HG03159 (cell line): ENCODE measurements at regions not wholly inside any gene's neighbourhood (a gene's known extent, or its start where the extent isn't known, plus 50 kb on each side); places are given as distances from the start of the nearest gene placed in this dataset.
"Not testable (repeated sequence)": the region's sequence is repeated elsewhere in the genome, so short reads cannot be mapped to it uniquely, and the experiment has no call there.

Experiments
- ATAC-seq: cut with Tn5 transposase; IDR thresholded peaks from one replicate; pipeline ENCODE4 v1.9.1; 2021; ENCODE audit warnings: mild to moderate bottlenecking, moderate library complexity; ENCODE audit not compliant: unreplicated experiment

DNA sequence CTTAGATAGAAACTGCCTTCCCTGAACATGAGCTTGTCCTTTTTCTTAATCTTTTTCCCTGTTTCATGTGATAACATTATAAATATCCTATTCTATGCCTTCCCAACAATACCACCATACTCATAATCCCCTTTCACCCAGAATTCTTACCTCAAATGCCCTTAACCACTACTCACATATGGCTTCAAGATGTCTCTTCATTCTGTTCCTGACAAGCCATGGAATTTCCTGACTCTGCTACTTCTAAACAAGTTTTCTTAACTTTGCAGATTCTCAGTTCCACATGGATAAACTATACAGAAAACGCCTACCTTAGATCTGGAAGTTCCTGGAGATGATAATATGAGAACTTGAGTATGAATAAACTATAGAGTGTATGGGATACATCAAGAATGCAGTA lies 1217.8 kb downstream of the CDH8 start:
- no peak for ATAC-seq

GRCh38 chr16:60816461-60816860 lies 1219.8 kb downstream of the CDH8 start:
- ATAC-seq: no peak

DNA sequence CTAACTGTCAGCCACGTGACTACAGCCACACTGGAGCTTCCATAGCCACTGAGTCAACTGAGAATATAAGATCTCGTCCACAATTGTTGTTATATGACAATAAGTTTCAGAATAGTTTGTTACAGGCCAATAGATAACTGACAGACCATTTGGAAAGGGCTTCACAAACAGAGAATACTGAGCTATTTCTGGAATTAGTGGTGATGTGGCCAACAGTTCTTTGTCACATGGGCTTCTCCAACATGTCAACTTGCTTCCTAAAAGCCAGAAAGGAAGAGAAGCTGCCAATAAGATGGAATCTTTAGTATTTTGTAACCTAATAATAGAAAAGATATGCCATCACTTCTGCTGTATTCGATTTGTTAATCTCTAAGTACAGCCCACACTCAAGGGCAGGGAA lies 1220.4 kb downstream of the CDH8 start:
- no peak for ATAC-seq

GRCh38 chr16:60815033-60815432 lies 1221.2 kb downstream of the CDH8 start:
- ATAC-seq: no peak

GRCh38 chr16:60811657-60812056 lies 1224.6 kb downstream of the CDH8 start:
- ATAC-seq: no peak

DNA sequence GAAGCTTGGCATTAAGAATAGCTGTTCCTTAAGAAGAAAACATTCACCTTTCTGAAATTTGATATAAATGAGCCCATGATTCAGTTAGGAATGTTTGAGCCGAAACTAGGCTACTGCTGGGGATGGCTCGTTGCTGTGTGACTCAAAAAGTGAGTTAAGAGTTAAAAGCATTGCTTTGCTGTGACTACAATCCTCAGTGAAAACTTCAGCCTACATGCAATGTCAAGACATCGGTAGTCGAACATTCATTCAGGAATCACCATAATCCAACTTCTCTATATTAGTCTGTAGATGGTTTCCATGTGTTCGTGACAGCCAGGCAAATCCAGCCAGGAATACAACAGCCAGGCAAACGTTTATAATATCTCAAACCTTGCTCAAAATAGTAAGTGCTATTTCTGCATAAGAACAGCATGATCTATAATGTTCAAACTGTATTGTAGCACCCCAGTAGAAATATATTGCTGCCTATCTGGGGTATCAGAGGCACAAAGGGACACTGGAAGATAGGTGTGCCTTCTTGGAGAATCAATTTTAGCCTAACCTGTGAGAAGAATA lies 1225.1 kb downstream of the CDH8 start:
- ATAC-seq: no peak

DNA sequence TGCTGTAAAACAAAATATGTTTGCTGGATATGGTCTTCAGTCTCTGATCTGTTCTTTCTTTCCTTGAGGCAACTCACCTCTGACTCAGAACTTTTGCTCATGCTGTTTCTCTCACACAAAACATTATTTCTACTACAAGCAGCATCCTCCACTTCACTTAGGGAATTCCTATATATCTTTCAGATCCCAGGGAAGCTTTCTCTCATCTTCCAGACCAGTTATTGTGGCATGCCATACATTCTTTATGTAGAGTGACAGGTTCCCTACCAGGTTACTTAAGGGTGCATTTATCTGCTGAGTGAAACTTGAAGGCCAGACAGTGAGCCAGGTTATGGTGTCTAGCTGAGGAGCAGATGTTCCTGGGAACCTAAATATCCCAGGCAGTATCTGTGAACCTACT lies 1226.0 kb downstream of the CDH8 start:
- ATAC-seq: no peak

GRCh38 chr16:60792437-60792836 lies 1243.8 kb downstream of the CDH8 start:
- ATAC-seq: no peak

DNA sequence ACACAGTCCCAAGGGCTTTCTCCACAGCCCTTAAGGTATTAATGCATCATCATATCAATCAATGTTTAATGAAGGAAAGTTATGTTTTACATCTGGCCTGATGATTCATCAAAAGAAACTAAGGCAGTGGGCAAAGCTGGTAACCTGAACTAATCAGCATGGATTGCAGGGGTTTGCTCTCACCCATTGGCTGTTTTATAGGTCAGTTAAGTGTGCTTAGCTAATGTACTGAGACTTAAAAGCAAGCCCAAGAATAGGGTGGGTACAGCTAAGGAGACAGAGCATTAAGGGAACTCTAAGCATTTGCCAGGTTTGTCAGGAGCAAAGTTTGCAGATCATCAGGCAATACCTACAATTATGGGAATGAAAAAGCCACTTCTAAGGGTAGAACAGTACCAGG lies 1247.6 kb downstream of the CDH8 start:
- ATAC-seq: no peak

GRCh38 chr16:60776281-60776680 lies 1260.0 kb downstream of the CDH8 start:
- no peak for ATAC-seq

DNA sequence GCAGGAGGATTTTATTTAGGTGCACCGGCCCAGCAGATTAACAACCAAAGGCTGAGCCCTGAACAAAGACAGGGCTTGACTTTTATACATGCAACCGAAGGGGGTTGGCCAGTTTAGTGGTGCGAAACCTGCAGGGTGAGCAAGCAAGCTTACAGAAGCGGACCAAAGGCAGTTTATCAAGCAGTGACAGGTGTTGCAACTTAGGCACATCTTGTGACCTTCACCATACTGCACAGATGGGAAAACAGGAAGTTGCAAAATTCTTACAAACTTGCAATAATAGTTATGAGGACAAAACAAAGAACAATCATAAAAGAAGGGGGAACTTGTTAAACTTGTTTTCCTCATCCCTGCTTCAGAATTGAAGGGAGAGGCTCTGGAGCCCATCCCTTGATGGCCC lies 1265.1 kb downstream of the CDH8 start:
- no peak for ATAC-seq

- not testable (repeated sequence) for ATAC-seq
Measured at GRCh38 chr16:60770384-60770783, 1265.9 kb downstream of the CDH8 start.

DNA sequence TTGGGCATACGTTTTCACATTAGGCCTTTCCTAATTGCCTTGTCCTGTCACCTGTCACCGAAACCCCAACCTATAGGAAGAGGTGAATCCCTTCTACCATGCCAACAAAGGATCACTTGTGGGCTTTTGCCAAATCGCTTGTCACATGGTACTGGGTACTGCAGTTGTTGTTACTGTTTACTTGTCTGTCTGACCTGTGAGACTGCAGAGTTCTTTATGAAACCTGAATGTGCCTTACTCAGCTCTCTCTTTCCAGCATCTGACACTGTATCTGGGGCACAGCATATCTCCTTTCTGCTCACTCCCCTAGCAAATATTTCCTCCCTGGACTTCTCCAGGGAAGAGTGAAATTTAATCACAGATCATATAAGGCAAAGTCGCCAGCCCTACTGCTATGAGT lies 1272.4 kb downstream of the CDH8 start:
- ATAC-seq: no peak

DNA sequence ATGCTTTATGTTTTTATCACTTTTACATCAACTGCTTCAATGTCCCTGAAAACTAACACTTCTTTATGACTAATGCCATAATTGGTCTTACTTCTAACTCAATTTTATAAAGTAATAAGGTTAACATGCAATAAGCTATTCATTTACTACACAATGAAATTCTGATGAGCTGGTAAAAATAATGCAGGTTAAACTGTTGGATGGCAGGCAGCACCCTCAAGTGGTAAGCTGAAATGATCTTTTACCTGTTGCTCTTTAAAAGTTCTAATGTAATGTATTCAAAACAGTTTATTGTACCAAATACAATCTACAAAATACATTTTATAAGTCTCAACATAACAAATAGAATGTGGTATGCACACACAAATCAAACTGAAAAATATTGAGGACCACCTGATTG lies 1280.3 kb downstream of the CDH8 start:
- no peak for ATAC-seq

- ATAC-seq: no peak
Measured at GRCh38 chr16:60748366-60748765, 1287.9 kb downstream of the CDH8 start.

DNA sequence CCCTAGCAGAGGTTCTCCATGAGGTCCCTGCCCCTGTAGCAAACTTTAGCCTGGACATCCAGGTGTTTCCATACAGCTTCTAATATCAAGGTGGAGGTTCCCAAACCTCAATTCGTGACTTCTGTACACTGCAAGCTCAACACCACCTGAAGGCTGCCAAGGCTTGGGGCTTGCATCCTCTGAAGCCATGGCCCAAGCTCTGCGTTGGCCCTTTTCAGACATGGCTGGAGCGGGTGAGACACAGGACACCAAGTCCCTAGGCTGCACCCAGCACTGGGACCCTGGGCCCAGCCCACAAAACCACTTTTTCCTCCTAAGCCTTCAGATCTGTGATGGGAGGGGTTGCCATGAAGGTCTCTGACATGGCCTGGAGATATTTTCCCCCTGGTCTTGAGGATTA lies 1292.0 kb downstream of the CDH8 start:
- no peak for ATAC-seq

DNA sequence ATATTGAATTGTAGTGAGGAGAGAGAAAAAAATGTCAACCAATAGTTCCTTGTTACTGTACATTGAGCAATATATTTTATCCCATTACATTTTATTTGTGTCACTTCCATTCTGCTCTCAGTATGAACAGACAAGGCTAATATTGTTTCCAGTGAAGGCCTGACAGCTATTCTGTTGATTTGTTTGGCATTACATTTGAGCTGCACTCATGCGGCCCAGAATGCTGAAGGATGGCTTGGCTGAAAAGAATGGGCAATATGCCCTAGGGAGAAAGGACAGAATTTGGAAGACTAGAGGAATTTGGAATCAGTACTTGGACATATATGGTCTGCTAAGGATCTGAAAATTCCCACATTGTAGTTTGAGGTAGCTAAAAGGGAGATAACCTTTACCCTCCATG lies 1294.4 kb downstream of the CDH8 start:
- ATAC-seq: no peak

DNA sequence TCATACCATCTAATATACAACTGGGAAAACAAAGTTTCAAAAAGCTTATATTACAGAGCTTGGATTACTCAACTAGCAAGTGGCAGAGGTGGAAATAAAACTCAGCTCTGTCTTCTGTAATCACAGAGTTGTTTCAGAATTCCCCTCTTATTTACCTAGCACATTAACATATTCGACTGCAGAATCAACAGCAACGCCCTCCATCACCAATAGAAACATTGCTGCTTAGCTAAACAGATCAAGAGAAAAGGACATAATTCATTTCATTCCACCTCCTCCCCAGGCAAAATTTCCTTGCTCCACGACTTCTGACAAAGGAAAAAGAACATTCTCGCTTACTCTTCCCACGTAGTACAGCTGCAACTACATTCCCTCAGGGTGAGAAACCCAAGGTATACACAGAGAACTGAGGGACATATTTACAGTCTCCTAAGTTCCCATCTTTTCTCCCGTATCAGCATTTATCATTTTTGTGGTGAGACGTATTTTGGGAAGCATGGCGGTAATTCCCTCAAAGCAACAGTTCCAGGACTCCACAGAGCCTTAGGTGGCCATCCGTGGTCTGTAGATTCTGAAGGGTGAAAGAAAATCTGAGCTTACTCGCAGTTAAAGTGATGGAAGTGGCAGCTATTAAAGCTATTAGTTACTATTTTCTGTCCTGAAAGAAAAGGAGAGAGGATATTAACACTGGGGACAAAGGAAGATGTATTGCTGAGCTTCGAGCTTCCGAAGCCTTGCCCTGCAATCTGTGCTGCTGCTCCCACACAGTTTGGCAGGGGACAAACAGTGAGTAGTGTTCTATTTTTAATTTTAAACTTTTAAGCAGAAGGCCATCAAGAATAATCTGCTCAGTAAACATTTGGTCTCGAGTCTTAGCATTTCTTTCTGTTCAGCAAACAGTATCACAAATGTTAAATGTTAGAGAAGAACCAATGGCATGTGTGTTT lies 1296.2 kb downstream of the CDH8 start:
- no peak for ATAC-seq

DNA sequence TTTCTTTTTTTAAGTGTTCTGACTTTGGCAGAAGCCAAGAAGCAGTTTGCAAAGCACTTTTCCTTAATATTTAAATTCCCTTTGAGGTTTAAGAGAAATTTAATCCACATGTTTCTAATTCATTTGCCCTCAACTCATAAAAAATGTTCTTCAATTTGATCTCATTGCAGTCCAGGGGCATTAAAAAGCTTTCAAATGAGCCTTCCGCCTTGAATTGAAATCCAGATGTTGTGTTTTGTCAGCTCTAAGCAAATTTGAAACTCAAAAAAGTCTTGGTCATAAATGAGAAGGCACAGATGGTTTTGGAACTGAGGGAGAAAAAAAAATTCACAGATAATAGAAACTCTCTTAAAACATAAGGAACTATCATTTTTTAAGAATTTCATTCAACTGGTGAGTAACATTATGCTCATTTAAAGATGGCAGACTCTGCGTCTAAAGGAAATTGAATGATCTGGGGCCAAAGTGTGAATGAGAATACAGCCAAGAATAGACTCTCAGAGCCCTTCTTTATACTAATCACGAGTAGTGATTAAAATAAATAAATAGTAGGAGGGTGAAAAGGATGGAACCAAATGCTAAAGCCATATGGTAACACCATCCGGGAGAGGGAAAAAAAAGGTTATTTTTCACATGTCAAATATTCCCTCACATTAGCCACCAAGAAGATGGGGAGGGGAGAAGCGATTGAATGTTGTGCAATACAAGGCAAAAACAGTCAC lies 1304.7 kb downstream of the CDH8 start:
- ATAC-seq: no peak

- ATAC-seq: no peak
Measured at GRCh38 chr16:60729051-60729450, 1307.2 kb downstream of the CDH8 start.

DNA sequence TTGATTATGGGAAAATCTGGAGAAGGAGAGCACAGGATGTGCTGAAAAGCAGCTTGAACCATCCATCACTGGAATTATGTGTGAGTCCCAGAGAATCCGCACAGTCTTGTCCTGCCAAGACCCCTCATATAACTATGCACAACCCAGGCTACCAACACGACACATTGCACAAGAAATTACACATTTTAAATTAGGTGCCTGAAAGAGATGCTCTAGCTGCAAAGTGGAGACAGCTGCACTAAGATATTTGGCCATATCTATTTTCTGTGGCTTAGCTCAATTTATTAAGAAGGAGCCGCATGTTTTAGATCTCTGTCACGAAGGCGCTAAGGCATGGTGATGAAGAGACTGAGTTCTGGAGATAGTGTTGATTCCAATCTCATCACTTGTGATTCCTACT lies 1308.4 kb downstream of the CDH8 start:
- ATAC-seq: no peak

- no peak for ATAC-seq
Measured at GRCh38 chr16:60720060-60720459, 1316.2 kb downstream of the CDH8 start.
